ENCODE measurements at regions not wholly inside any gene's neighbourhood (a gene's known extent, or its start where the extent isn't known, plus 50 kb on each side); places are given as distances from the start of the nearest gene placed in this dataset.

GRCh38 chr11:7168741-7168990 is 79.9 kb downstream of the RBMXL2 start:
- no peak for TF ChIP-seq ZNF121 (CRISPR knock-in tag; IDR thresholded peaks at IDR 0.05)
- TF ChIP-seq MLX (CRISPR knock-in tag; IDR thresholded peaks at IDR 0.05): no peak
- TF ChIP-seq CTCF (IDR thresholded peaks at IDR 0.05): no peak
- TF ChIP-seq NR2C2 (CRISPR knock-in tag; IDR thresholded peaks at IDR 0.05): no peak
- TF ChIP-seq CREB1 (CRISPR knock-in tag; IDR thresholded peaks at IDR 0.05): no peak
- TF ChIP-seq ESRRA (CRISPR knock-in tag; IDR thresholded peaks at IDR 0.05; ENCODE audit: borderline replicate concordance): no peak
- TF ChIP-seq E2F1 (CRISPR knock-in tag; IDR thresholded peaks at IDR 0.05): no peak
- no peak for TF ChIP-seq MAX (CRISPR knock-in tag; IDR thresholded peaks at IDR 0.05)
- TF ChIP-seq, protein P1, sequence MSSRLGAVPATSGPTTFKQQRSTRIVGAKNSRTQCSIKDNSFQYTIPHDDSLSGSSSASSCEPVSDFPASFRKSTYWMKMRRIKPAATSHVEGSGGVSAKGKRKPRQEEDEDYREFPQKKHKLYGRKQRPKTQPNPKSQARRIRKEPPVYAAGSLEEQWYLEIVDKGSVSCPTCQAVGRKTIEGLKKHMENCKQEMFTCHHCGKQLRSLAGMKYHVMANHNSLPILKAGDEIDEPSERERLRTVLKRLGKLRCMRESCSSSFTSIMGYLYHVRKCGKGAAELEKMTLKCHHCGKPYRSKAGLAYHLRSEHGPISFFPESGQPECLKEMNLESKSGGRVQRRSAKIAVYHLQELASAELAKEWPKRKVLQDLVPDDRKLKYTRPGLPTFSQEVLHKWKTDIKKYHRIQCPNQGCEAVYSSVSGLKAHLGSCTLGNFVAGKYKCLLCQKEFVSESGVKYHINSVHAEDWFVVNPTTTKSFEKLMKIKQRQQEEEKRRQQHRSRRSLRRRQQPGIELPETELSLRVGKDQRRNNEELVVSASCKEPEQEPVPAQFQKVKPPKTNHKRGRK (CRISPR knock-in tag; IDR thresholded peaks at IDR 0.05; ENCODE audit: borderline replicate concordance): no peak
- TF ChIP-seq PREB (CRISPR knock-in tag; IDR thresholded peaks at IDR 0.05; ENCODE audit: borderline replicate concordance): no peak

All from WTC11 (cell line).